Activated naive CD4-positive, alpha-beta T cell treated with anti-CD3 and anti-CD28 coated beads, Interleukin-2, amount 10 ng/mL, durations not matched to agents 7 days and 5 days (primary cell): ENCODE measurements at regions not wholly inside any gene's neighbourhood (a gene's known extent, or its start where the extent isn't known, plus 50 kb on each side); places are given as distances from the start of the nearest gene placed in this dataset.

Experiments
- CTCF ChIA-PET: fragments of 350-600 bp; sonication (Branson Sonifier 250); formaldehyde crosslinking; loops from one replicate; lab custom pipeline; 2021; ENCODE audit warnings: antibody characterized with exemption; lab: Charles Lee
- DNase-seq: peaks from one replicate; pipeline ENCODE4 v3.0.0-alpha.2; 2020
- H3K27ac Mint-ChIP-seq: one replicate; pipeline ENCODE4 v1.8.0; 2021; ENCODE audit warnings: mild to moderate bottlenecking, moderate library complexity, mixed read lengths
- H3K27me3 Mint-ChIP-seq: one replicate; pipeline ENCODE4 v1.8.0; 2021; ENCODE audit warnings: mild to moderate bottlenecking, mixed read lengths
- H3K36me3 Mint-ChIP-seq: one replicate; pipeline ENCODE4 v1.8.0; 2021; ENCODE audit warnings: mixed read lengths
- H3K4me1 Mint-ChIP-seq: one replicate; pipeline ENCODE4 v1.8.0; 2021; ENCODE audit warnings: mixed read lengths
- H3K4me3 Mint-ChIP-seq: one replicate; pipeline ENCODE4 v1.8.0; 2021; ENCODE audit warnings: mild to moderate bottlenecking, moderate library complexity, mixed read lengths
- H3K9me3 Mint-ChIP-seq: one replicate; pipeline ENCODE4 v1.8.0; 2021; ENCODE audit warnings: mixed read lengths

- H3K27ac Mint-ChIP-seq = peak overlapping the region; percentile 60
- CTCF ChIA-PET = no interaction called here
- DNase-seq = peak; percentile 24
- no peaks in the 10 kb centered on the region for H3K36me3 Mint-ChIP-seq
- H3K27me3 Mint-ChIP-seq = no peaks in the 10 kb centered on the region
- no peak overlapping the region for H3K4me3 Mint-ChIP-seq
- peaks cover 11% of the 10 kb centered on the region for H3K4me1 Mint-ChIP-seq
- peaks cover 1% of the 10 kb centered on the region for H3K9me3 Mint-ChIP-seq
These were observed 131.9 kb downstream of the NPR3 start for GRCh38 chr5:32842813-32843530.

GRCh38 chr5:32843531-32843895 is 132.4 kb downstream of the NPR3 start:
- H3K4me3 Mint-ChIP-seq = no peak overlapping the region
- no peaks in the 10 kb centered on the region for H3K27me3 Mint-ChIP-seq
- no peaks in the 10 kb centered on the region for H3K36me3 Mint-ChIP-seq
- CTCF ChIA-PET = no interaction called here
- no peak overlapping the region for H3K27ac Mint-ChIP-seq
- H3K4me1 Mint-ChIP-seq = peaks cover 11% of the 10 kb centered on the region
- no peak for DNase-seq
- peaks cover 1% of the 10 kb centered on the region for H3K9me3 Mint-ChIP-seq

GRCh38 chr5:32845171-32845570 is 134.1 kb downstream of the NPR3 start:
- peaks cover 1% of the 10 kb centered on the region for H3K9me3 Mint-ChIP-seq
- H3K27me3 Mint-ChIP-seq = no peaks in the 10 kb centered on the region
- H3K27ac Mint-ChIP-seq = no peak overlapping the region
- DNase-seq = no peak
- H3K36me3 Mint-ChIP-seq = no peaks in the 10 kb centered on the region
- peaks cover 11% of the 10 kb centered on the region for H3K4me1 Mint-ChIP-seq
- no peak overlapping the region for H3K4me3 Mint-ChIP-seq
- CTCF ChIA-PET = no interaction called here

- CTCF ChIA-PET = no interaction called here
- Mint-ChIP-seq H3K36me3 (no peaks in the 10 kb centered on the region), H3K9me3 (peaks cover 1% of the 10 kb centered on the region)
These were observed 137.0 kb downstream of the NPR3 start for GRCh38 chr5:32848120-32848519.

GRCh38 chr5:32848681-32849080 is 137.6 kb downstream of the NPR3 start:
- no peak overlapping the region for H3K27ac Mint-ChIP-seq
- DNase-seq = no peak
- CTCF ChIA-PET = no interaction called here
- no peak overlapping the region for H3K4me3 Mint-ChIP-seq
- no peaks in the 10 kb centered on the region for H3K27me3 Mint-ChIP-seq
- peaks cover under 1% of the 10 kb centered on the region for H3K4me1 Mint-ChIP-seq
- H3K36me3 Mint-ChIP-seq = no peaks in the 10 kb centered on the region
- H3K9me3 Mint-ChIP-seq = peaks cover under 1% of the 10 kb centered on the region

More at GRCh38 chr5:32848120-32848519, 137.0 kb downstream of the NPR3 start:
- no peak for DNase-seq
- H3K4me1 Mint-ChIP-seq = peaks cover 6% of the 10 kb centered on the region
- no peak overlapping the region for H3K27ac Mint-ChIP-seq
- H3K4me3 Mint-ChIP-seq = no peak overlapping the region
- no peaks in the 10 kb centered on the region for H3K27me3 Mint-ChIP-seq

- peaks cover 2% of the 10 kb centered on the region for H3K9me3 Mint-ChIP-seq
- DNase-seq = no peak
- H3K27me3 Mint-ChIP-seq = no peaks in the 10 kb centered on the region
- no peaks in the 10 kb centered on the region for H3K36me3 Mint-ChIP-seq
- no peak overlapping the region for H3K4me3 Mint-ChIP-seq
- H3K27ac Mint-ChIP-seq = no peak overlapping the region
- CTCF ChIA-PET = no interaction called here
- no peaks in the 10 kb centered on the region for H3K4me1 Mint-ChIP-seq
These were observed 139.8 kb downstream of the NPR3 start for GRCh38 chr5:32850817-32851496.

GRCh38 chr5:32851559-32852173 is 140.5 kb downstream of the NPR3 start:
- CTCF ChIA-PET = no interaction called here
- no peak overlapping the region for H3K27ac Mint-ChIP-seq
- no peaks in the 10 kb centered on the region for H3K27me3 Mint-ChIP-seq
- no peaks in the 10 kb centered on the region for H3K4me1 Mint-ChIP-seq
- no peak overlapping the region for H3K4me3 Mint-ChIP-seq
- DNase-seq = no peak
- H3K36me3 Mint-ChIP-seq = no peaks in the 10 kb centered on the region
- peaks cover 2% of the 10 kb centered on the region for H3K9me3 Mint-ChIP-seq

- no peak for DNase-seq
- Mint-ChIP-seq H3K9me3 (peaks cover 2% of the 10 kb centered on the region), H3K4me1 (no peaks in the 10 kb centered on the region), H3K27me3 (no peaks in the 10 kb centered on the region), H3K4me3 (no peak overlapping the region), H3K27ac (no peak overlapping the region), H3K36me3 (no peaks in the 10 kb centered on the region)
- CTCF ChIA-PET = no interaction called here
These were observed 141.4 kb downstream of the NPR3 start for GRCh38 chr5:32852535-32852934.

GRCh38 chr5:32852976-32853375 is 141.9 kb downstream of the NPR3 start:
- Mint-ChIP-seq H3K27me3 (no peaks in the 10 kb centered on the region), H3K27ac (no peak overlapping the region), H3K36me3 (no peaks in the 10 kb centered on the region), H3K4me3 (no peak overlapping the region), H3K4me1 (no peaks in the 10 kb centered on the region), H3K9me3 (peaks cover 3% of the 10 kb centered on the region)
- no peak for DNase-seq
- CTCF ChIA-PET = no interaction called here

- no peak overlapping the region for H3K27ac Mint-ChIP-seq
- no peaks in the 10 kb centered on the region for H3K36me3 Mint-ChIP-seq
- no peaks in the 10 kb centered on the region for H3K27me3 Mint-ChIP-seq
- H3K4me3 Mint-ChIP-seq = no peak overlapping the region
- no peaks in the 10 kb centered on the region for H3K4me1 Mint-ChIP-seq
- CTCF ChIA-PET = no interaction called here
- DNase-seq = no peak
- peaks cover 13% of the 10 kb centered on the region for H3K9me3 Mint-ChIP-seq
These were observed 143.4 kb downstream of the NPR3 start for GRCh38 chr5:32854473-32854872.

GRCh38 chr5:32859211-32859641 is 148.1 kb downstream of the NPR3 start:
- H3K27me3 Mint-ChIP-seq = no peaks in the 10 kb centered on the region
- no peaks in the 10 kb centered on the region for H3K36me3 Mint-ChIP-seq
- H3K27ac Mint-ChIP-seq = no peak overlapping the region
- peaks cover 13% of the 10 kb centered on the region for H3K9me3 Mint-ChIP-seq
- CTCF ChIA-PET = no interaction called here
- no peaks in the 10 kb centered on the region for H3K4me1 Mint-ChIP-seq
- DNase-seq = no peak
- H3K4me3 Mint-ChIP-seq = no peak overlapping the region

GRCh38 chr5:32865475-32865874 is 154.4 kb downstream of the NPR3 start:
- Mint-ChIP-seq H3K4me1 (no peaks in the 10 kb centered on the region), H3K9me3 (peaks cover 3% of the 10 kb centered on the region), H3K36me3 (no peaks in the 10 kb centered on the region), H3K27ac (no peak overlapping the region), H3K27me3 (no peaks in the 10 kb centered on the region), H3K4me3 (no peak overlapping the region)
- CTCF ChIA-PET = no interaction called here
- no peak for DNase-seq

- CTCF ChIA-PET = no interaction called here
- no peak for DNase-seq
- no peaks in the 10 kb centered on the region for H3K36me3 Mint-ChIP-seq
- H3K27ac Mint-ChIP-seq = no peak overlapping the region
- no peak overlapping the region for H3K4me3 Mint-ChIP-seq
- H3K4me1 Mint-ChIP-seq = no peaks in the 10 kb centered on the region
- peaks cover 6% of the 10 kb centered on the region for H3K9me3 Mint-ChIP-seq
- no peaks in the 10 kb centered on the region for H3K27me3 Mint-ChIP-seq
These were observed 155.0 kb downstream of the NPR3 start for GRCh38 chr5:32866138-32866537.

- Mint-ChIP-seq H3K27ac (no peak overlapping the region), H3K36me3 (no peaks in the 10 kb centered on the region), H3K4me3 (no peak overlapping the region), H3K9me3 (peaks cover 16% of the 10 kb centered on the region), H3K27me3 (no peaks in the 10 kb centered on the region), H3K4me1 (no peaks in the 10 kb centered on the region)
- DNase-seq = no peak
- CTCF ChIA-PET = no interaction called here
These were observed 158.1 kb downstream of the NPR3 start for GRCh38 chr5:32869216-32869615.

- H3K27me3 Mint-ChIP-seq = no peaks in the 10 kb centered on the region
- peaks cover 21% of the 10 kb centered on the region for H3K9me3 Mint-ChIP-seq
- H3K4me1 Mint-ChIP-seq = no peaks in the 10 kb centered on the region
- H3K36me3 Mint-ChIP-seq = no peaks in the 10 kb centered on the region
- CTCF ChIA-PET = no interaction called here
- H3K27ac Mint-ChIP-seq = no peak overlapping the region
- DNase-seq = no peak
- H3K4me3 Mint-ChIP-seq = no peak overlapping the region
These were observed 165.7 kb downstream of the NPR3 start for GRCh38 chr5:32876791-32877190.
